ENCODE measurements at regions not wholly inside any gene's neighbourhood (a gene's known extent, or its start where the extent isn't known, plus 50 kb on each side); places are given as distances from the start of the nearest gene placed in this dataset.

DNA sequence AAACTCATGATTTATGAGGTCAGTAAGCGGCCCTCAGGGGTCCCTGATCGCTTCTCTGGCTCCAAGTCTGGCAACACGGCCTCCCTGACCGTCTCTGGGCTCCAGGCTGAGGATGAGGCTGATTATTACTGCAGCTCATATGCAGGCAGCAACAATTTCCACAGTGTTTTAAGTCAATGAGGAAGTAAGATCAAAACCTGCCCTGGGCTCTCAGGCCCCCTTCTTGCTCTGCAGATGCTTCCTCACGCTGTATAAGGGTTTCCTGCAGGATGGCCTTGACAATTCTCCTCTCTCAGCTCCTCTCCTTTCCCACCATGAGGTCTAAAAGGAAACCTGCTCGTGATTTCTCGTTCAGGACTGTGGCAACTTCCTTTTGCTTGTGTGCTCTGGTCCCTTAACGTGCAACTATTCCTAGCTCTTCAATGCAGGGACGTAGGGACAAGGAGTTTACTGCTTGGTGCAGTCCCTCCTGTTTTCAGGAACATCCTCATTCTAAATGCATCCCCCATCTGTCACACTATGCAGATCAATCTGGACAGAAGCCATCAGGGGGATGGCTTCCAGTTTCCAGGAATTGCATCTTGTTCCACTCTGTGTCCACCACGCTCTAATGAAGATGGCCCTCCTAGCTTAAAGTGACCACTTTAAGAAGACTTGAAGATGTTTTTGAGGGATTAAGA lies 64.3 kb upstream of the IGLL5 start:
- Histone ChIP-seq H3K79me2 (ENCODE audit: insufficient read depth, low read length) (no peaks in the 10 kb centered on the region), H3K27ac (ENCODE audit: extremely low read length, insufficient read depth, low read length) (no peak overlapping the region), H3K4me1 (ENCODE audit: insufficient read depth, low read length) (no peaks in the 10 kb centered on the region), H3K27me3 (ENCODE audit: control insufficient read depth in 1 of 2, insufficient read depth in 2 of 2, low read length in 2 of 2) (peaks cover 4 to 38% of the 10 kb centered on the region in 2 experiments; a peak in 3 of 5 replicates), H3K36me3 (replicated peaks in 1 of 2; ENCODE audit: control insufficient read depth in 1 of 2, insufficient read depth in 2 of 2, low read length in 2 of 2) (no peaks in the 10 kb centered on the region), H3K4me3 (replicated peaks in 1 of 3; ENCODE audit: insufficient read depth in 1 of 3, low read depth in 2 of 3, low read length in 3 of 3) (no peak overlapping the region), H3K9me3 (ENCODE audit: low read length) (no peaks in the 10 kb centered on the region), H3K9ac (ENCODE audit: insufficient read depth, low read depth, low read length) (no peak overlapping the region), H3K4me2 (ENCODE audit: low read depth, low read length) (no peak overlapping the region), H2AFZ (ENCODE audit: low read length) (no peak overlapping the region), H4K20me1 (ENCODE audit: insufficient read depth, low read length) (no peaks in the 10 kb centered on the region; the same call in 1 of the 2 replicates)
- in situ Hi-C loops (cut with HindIII; ENCODE audit: extremely low pct_ligation_motif_present, low pct_unique_long_range_greater_than_20kb) (no loop called here), intact Hi-C loops (cut with micrococcal nuclease; ENCODE audit: unreplicated experiment) (no loop called here)
- CTCF ChIA-PET (ENCODE audit: low intra/inter-chr PET ratio, low total read pairs) = no interaction called here
- FAIRE-seq = no peak
- ATAC-seq = no peak
- WGBS (ENCODE audit: low lambda C conversion rate) = 4% methylated on average over 10 of the region's 10 CpGs
- no peak for DNase-seq (ENCODE audit: low spot score)
- POLR2A ChIA-PET = no interaction called here
- no TSS peak for BruUV-seq (replicated peaks)
- TF ChIP-seq ZNF431 (CRISPR knock-in tag; IDR thresholded peaks at IDR 0.05; ENCODE audit: borderline replicate concordance, low read depth) (no peak), ZNF468 (CRISPR knock-in tag; IDR thresholded peaks at IDR 0.05) (no peak), FOXK1 (CRISPR knock-in tag; IDR thresholded peaks at IDR 0.05; ENCODE audit: borderline replicate concordance, low read depth) (no peak), ZNF329 (CRISPR knock-in tag; IDR thresholded peaks at IDR 0.05; ENCODE audit: low read depth) (no peak), ZNF264 (CRISPR knock-in tag; IDR thresholded peaks at IDR 0.05) (no peak), MEIS1 (CRISPR knock-in tag; IDR thresholded peaks at IDR 0.05; ENCODE audit: borderline replicate concordance) (no peak), ZNF510 (CRISPR knock-in tag; IDR thresholded peaks at IDR 0.05; ENCODE audit: low read depth) (no peak), TARDBP (CRISPR knock-in tag; IDR thresholded peaks at IDR 0.05) (no peak), ZNF674 (CRISPR knock-in tag; IDR thresholded peaks at IDR 0.05; ENCODE audit: low read depth) (no peak), ZNF317 (CRISPR knock-in tag; IDR thresholded peaks at IDR 0.05) (no peak)
- TF ChIP-seq, protein P1, sequence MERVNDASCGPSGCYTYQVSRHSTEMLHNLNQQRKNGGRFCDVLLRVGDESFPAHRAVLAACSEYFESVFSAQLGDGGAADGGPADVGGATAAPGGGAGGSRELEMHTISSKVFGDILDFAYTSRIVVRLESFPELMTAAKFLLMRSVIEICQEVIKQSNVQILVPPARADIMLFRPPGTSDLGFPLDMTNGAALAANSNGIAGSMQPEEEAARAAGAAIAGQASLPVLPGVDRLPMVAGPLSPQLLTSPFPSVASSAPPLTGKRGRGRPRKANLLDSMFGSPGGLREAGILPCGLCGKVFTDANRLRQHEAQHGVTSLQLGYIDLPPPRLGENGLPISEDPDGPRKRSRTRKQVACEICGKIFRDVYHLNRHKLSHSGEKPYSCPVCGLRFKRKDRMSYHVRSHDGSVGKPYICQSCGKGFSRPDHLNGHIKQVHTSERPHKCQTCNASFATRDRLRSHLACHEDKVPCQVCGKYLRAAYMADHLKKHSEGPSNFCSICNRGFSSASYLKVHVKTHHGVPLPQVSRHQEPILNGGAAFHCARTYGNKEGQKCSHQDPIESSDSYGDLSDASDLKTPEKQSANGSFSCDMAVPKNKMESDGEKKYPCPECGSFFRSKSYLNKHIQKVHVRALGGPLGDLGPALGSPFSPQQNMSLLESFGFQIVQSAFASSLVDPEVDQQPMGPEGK (CRISPR knock-in tag; IDR thresholded peaks at IDR 0.05) = no peak
- TF ChIP-seq, protein P2, sequence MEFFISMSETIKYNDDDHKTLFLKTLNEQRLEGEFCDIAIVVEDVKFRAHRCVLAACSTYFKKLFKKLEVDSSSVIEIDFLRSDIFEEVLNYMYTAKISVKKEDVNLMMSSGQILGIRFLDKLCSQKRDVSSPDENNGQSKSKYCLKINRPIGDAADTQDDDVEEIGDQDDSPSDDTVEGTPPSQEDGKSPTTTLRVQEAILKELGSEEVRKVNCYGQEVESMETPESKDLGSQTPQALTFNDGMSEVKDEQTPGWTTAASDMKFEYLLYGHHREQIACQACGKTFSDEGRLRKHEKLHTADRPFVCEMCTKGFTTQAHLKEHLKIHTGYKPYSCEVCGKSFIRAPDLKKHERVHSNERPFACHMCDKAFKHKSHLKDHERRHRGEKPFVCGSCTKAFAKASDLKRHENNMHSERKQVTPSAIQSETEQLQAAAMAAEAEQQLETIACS (CRISPR knock-in tag; IDR thresholded peaks at IDR 0.05) = no peak
- TF ChIP-seq, protein P3, sequence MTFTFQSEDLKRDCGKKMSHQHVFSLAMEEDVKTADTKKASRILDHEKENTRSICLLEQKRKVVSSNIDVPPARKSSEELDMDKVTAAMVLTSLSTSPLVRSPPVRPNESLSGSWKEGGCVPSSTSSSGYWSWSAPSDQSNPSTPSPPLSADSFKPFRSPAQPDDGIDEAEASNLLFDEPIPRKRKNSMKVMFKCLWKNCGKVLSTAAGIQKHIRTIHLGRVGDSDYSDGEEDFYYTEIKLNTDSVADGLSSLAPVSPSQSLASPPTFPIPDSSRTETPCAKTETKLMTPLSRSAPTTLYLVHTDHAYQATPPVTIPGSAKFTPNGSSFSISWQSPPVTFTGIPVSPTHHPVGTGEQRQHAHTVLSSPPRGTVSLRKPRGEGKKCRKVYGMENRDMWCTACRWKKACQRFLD (CRISPR knock-in tag; IDR thresholded peaks at IDR 0.05; ENCODE audit: borderline replicate concordance) = no peak
- TF ChIP-seq, protein P4, sequence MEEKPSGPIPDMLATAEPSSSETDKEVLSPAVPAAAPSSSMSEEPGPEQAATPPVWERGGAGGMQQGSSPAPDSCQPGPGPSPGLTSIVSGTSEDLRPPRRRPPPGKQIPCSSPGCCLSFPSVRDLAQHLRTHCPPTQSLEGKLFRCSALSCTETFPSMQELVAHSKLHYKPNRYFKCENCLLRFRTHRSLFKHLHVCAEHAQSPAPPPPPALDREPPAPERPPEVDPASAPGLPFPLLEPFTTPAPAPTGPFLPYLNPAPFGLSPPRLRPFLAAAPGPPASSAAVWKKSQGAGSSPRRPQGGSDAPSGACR (CRISPR knock-in tag; IDR thresholded peaks at IDR 0.05) = no peak
- TF ChIP-seq, protein P5, sequence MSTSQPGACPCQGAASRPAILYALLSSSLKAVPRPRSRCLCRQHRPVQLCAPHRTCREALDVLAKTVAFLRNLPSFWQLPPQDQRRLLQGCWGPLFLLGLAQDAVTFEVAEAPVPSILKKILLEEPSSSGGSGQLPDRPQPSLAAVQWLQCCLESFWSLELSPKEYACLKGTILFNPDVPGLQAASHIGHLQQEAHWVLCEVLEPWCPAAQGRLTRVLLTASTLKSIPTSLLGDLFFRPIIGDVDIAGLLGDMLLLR (CRISPR knock-in tag; IDR thresholded peaks at IDR 0.05) = no peak
- TF ChIP-seq, protein P6, sequence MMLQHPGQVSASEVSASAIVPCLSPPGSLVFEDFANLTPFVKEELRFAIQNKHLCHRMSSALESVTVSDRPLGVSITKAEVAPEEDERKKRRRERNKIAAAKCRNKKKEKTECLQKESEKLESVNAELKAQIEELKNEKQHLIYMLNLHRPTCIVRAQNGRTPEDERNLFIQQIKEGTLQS (CRISPR knock-in tag; IDR thresholded peaks at IDR 0.05) = no peak

Measured in HepG2 (cell line).